Ascending aorta (tissue), 2 donors: ENCODE measurements at regions not wholly inside any gene's neighbourhood (a gene's known extent, or its start where the extent isn't known, plus 50 kb on each side); places are given as distances from the start of the nearest gene placed in this dataset.

ENCODE experiments used
- DNase-seq, 2 donors: peaks; one replicate each; pipeline ENCODE4 v3.0.0-alpha.2; 2019; ENCODE audit warnings: low spot score in 2 of 2
- H3K27ac ChIP-seq, 2 donors: fragments of 200-600 bp; sonication (generic); one replicate each; pipeline ENCODE4 v1.5.1; 2016 to 2017; ENCODE audit warnings: mild to moderate bottlenecking in 1 of 2
- H3K27me3 ChIP-seq: fragments of 200-600 bp; sonication (generic); one replicate; pipeline ENCODE4 v1.5.1; 2017
- H3K36me3 ChIP-seq, 2 donors: fragments of 200-600 bp; sonication (generic); one replicate each; pipeline ENCODE4 v1.5.1; 2016
- H3K4me1 ChIP-seq, 2 donors: fragments of 200-600 bp; sonication (generic); one replicate each; pipeline ENCODE4 v1.5.1; 2016 to 2017; ENCODE audit warnings: mild to moderate bottlenecking in 1 of 2
- H3K4me3 ChIP-seq, 2 donors: fragments of 200-600 bp; sonication (generic); one replicate each; pipeline ENCODE4 v1.5.1; 2016 to 2017; ENCODE audit warnings: mild to moderate bottlenecking in 1 of 2
- H3K9me3 ChIP-seq, 2 donors: fragments of 200-600 bp; sonication (generic); one replicate each; pipeline ENCODE4 v1.5.1; 2016
- intact Hi-C: fragments of 100-400 bp; cut with DNase I; formaldehyde crosslinking; loops from one replicate; pipeline ENCODE4 v1.15.1; 2023
- TF ChIP-seq, protein P1 (sequence below), 3 experiments: fragments of 200-600 bp in 2 of 3; fragments of 450-650 bp in 1 of 3; sonication (generic) in 2 of 3; IDR thresholded peaks; one replicate each; pipeline ENCODE4 v1.5.1; 2016 to 2019; ENCODE audit warnings: antibody characterized with exemption in 3 of 3, mild to moderate bottlenecking in 1 of 3, moderate library complexity in 1 of 3

DNA sequence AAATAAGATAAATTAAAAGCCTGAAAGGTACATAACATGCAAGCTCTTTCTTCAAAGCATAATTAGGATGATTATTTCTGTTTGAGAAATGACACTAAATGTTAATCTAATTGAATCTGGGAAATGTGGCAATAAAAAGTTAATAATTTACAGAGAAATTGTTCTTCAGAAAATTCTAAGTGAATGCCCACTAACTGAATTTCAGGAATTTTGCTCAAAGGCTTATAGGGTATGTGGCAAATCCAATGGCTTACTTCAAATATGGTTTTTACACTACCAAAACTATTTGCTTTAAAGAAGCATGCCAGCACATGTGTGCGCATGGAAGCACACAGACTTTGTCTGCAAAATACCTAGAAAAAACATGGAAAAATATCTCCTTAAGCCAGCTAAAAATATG is 186.6 kb upstream of the FOXD3 start:
- H3K9me3 ChIP-seq: no peaks in the 10 kb centered on the region
- no peak for DNase-seq
- H3K27me3 ChIP-seq: no peaks in the 10 kb centered on the region
- intact Hi-C loops: no loop called here
- no peaks in the 10 kb centered on the region for H3K4me1 ChIP-seq
- H3K4me3 ChIP-seq: no peak overlapping the region
- TF ChIP-seq, protein P1, sequence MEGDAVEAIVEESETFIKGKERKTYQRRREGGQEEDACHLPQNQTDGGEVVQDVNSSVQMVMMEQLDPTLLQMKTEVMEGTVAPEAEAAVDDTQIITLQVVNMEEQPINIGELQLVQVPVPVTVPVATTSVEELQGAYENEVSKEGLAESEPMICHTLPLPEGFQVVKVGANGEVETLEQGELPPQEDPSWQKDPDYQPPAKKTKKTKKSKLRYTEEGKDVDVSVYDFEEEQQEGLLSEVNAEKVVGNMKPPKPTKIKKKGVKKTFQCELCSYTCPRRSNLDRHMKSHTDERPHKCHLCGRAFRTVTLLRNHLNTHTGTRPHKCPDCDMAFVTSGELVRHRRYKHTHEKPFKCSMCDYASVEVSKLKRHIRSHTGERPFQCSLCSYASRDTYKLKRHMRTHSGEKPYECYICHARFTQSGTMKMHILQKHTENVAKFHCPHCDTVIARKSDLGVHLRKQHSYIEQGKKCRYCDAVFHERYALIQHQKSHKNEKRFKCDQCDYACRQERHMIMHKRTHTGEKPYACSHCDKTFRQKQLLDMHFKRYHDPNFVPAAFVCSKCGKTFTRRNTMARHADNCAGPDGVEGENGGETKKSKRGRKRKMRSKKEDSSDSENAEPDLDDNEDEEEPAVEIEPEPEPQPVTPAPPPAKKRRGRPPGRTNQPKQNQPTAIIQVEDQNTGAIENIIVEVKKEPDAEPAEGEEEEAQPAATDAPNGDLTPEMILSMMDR (IDR thresholded peaks at IDR 0.05): no peak
- H3K27ac ChIP-seq: no peak overlapping the region
- H3K36me3 ChIP-seq: no peaks in the 10 kb centered on the region

DNA sequence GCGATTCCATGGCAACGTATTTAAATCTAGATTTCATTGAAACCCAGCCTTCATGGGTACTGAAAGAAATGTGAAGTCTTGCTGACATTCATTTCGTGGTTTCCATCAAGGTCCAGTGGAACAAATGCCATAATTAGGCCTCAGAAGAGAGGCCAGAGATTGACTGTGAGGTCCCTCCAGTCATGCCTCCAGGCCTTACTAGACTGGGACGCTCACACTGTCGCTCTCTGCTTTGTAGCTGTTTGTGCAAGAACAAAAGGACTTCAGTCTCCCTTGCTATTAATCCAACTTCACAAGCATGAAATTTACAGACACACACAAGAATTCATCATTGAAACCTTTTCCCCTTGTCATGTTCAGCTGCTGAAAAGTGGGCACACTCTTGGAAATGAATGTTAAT is 180.4 kb upstream of the FOXD3 start:
- H3K27ac ChIP-seq: no peak overlapping the region
- H3K36me3 ChIP-seq: no peaks in the 10 kb centered on the region
- H3K9me3 ChIP-seq: no peaks in the 10 kb centered on the region
- no peaks in the 10 kb centered on the region for H3K27me3 ChIP-seq
- no peaks in the 10 kb centered on the region for H3K4me1 ChIP-seq
- DNase-seq: no peak
- H3K4me3 ChIP-seq: no peak overlapping the region
- intact Hi-C loops: no loop called here
- TF ChIP-seq, protein P1 (IDR thresholded peaks at IDR 0.05): no peak

DNA sequence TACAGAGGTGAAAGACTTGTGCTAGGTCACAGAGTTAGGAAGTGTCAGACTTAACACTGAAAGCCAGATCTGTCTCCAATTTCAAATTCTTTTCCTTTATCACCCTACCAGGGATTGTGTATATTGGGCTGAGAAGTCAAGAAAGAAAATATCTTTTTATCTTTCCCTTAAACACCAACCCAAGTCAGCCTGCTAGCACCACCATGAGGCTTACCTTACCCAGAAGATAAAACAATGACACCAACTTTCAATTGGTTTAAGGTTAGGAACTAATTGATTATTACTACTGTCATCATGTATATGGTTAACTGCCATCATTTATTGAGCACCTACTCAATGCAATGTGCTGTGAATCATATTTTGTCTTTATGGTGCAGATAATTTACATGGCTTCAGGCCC is 178.9 kb upstream of the FOXD3 start:
- TF ChIP-seq, protein P1 (IDR thresholded peaks at IDR 0.05): no peak
- no peaks in the 10 kb centered on the region for H3K9me3 ChIP-seq
- no peak for DNase-seq
- intact Hi-C loops: no loop called here
- H3K4me1 ChIP-seq: no peaks in the 10 kb centered on the region
- H3K27me3 ChIP-seq: no peaks in the 10 kb centered on the region
- H3K27ac ChIP-seq: no peak overlapping the region
- H3K4me3 ChIP-seq: no peak overlapping the region
- H3K36me3 ChIP-seq: no peaks in the 10 kb centered on the region

DNA sequence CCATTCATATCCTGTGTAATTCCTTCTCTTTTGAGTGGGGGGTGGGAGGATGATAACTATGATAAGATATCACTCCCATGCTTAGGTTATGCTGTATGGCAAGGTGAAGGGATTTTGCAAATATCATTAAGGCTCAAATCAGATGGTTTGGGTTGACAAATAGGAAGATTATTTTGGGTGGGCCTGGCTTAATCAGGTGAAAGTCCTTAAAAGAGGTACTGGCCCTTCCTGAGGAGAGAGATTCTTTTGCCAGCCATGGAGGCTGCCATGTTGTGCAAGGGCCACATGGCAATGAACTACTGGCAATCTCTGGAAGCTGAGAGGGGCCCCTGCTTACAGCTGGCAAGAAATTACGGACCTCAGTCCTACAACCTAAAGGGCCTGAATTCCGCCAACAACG is 174.6 kb upstream of the FOXD3 start:
- no peaks in the 10 kb centered on the region for H3K9me3 ChIP-seq
- H3K27ac ChIP-seq: no peak overlapping the region
- no peak overlapping the region for H3K4me3 ChIP-seq
- no peak for DNase-seq
- intact Hi-C loops: no loop called here
- TF ChIP-seq, protein P1 (IDR thresholded peaks at IDR 0.05): no peak
- H3K27me3 ChIP-seq: no peaks in the 10 kb centered on the region
- H3K4me1 ChIP-seq: no peaks in the 10 kb centered on the region
- no peaks in the 10 kb centered on the region for H3K36me3 ChIP-seq

DNA sequence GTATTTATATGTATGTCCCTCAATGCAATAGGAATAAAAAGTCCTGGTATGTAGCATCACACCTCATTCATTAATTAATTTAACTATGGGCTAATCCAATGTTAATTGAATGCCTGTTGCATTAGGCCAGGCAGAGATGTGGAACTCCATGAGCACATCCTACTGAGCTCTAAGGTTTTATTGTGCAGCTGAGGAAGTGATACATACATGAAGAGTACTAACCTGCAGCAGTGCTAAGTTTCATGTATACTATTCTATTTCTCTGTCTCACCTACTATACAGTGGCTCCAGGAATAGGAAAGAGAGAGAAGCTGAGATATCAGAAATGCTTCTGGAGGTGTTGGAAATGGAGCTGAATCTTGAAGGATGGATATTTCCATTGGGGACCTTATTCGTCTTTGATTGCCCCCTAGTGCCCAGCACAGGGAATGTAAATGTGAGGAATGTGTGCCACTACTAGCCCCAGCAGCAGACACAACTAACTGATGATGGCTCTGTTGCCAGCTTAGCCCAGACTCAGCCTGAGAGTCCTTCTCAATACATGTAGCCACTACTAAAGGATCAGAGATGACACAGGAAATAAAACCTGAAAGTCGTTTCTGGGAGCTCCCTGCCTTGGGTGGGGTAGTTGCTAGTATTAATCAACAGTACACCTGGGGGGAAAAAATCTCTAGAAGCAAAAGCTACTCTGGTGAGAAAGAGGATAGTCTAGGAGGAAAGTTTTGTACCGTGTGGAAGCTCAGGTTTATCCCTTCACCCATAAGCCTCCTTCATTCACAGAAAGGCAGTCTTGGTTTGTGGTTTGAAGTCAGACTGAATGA is 173.3 kb upstream of the FOXD3 start:
- intact Hi-C loops: no loop called here
- H3K4me1 ChIP-seq: no peaks in the 10 kb centered on the region
- DNase-seq: no peak
- H3K27me3 ChIP-seq: no peaks in the 10 kb centered on the region
- TF ChIP-seq, protein P1 (IDR thresholded peaks at IDR 0.05): peak in 1 of 3 experiments; percentile 11
- H3K4me3 ChIP-seq: no peak overlapping the region
- H3K36me3 ChIP-seq: no peaks in the 10 kb centered on the region
- no peak overlapping the region for H3K27ac ChIP-seq
- H3K9me3 ChIP-seq: no peaks in the 10 kb centered on the region
